22Rv1 (cell line): ENCODE measurements at regions not wholly inside any gene's neighbourhood (a gene's known extent, or its start where the extent isn't known, plus 50 kb on each side); places are given as distances from the start of the nearest gene placed in this dataset.

ENCODE experiments used
- ZFX ChIP-seq: fragments of 450-650 bp; IDR thresholded peaks from 2 replicates; pipeline ENCODE4 v1.6.1; 2017; ENCODE audit warnings: antibody characterized with exemption, borderline replicate concordance
- TF ChIP-seq, protein P1 (sequence below): fragments of 450-650 bp; IDR thresholded peaks from 2 replicates; pipeline ENCODE4 v1.5.1; 2017; ENCODE audit warnings: mild to moderate bottlenecking

DNA sequence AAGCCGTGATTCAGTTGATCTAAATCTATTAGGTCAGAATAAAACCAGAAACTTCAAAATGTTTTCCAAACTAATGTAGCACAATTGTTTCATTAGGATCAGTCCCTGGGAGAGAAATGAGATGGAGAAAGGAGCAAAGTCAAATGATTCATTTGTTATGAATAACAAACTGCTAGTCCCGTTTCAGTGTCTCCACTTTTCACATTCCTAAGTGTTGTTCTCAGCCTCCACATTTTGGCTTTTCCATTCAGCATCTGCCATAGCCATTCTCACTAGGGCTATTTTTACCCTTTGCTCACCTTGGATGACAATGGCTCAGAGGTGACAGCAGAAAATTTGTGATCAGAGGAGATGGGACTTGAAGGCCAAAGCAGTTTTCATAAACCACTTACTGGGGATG, 314.1 kb upstream of the KIF2A start:
- TF ChIP-seq, protein P1, sequence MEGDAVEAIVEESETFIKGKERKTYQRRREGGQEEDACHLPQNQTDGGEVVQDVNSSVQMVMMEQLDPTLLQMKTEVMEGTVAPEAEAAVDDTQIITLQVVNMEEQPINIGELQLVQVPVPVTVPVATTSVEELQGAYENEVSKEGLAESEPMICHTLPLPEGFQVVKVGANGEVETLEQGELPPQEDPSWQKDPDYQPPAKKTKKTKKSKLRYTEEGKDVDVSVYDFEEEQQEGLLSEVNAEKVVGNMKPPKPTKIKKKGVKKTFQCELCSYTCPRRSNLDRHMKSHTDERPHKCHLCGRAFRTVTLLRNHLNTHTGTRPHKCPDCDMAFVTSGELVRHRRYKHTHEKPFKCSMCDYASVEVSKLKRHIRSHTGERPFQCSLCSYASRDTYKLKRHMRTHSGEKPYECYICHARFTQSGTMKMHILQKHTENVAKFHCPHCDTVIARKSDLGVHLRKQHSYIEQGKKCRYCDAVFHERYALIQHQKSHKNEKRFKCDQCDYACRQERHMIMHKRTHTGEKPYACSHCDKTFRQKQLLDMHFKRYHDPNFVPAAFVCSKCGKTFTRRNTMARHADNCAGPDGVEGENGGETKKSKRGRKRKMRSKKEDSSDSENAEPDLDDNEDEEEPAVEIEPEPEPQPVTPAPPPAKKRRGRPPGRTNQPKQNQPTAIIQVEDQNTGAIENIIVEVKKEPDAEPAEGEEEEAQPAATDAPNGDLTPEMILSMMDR: no peak
- TF ChIP-seq ZFX: no peak
